GM19043 (cell line): ENCODE measurements at regions not wholly inside any gene's neighbourhood (a gene's known extent, or its start where the extent isn't known, plus 50 kb on each side); places are given as distances from the start of the nearest gene placed in this dataset.

Source experiments
- ATAC-seq: cut with Tn5 transposase; IDR thresholded peaks from one replicate; pipeline ENCODE4 v1.9.1; 2021; ENCODE audit warnings: low read depth; ENCODE audit not compliant: unreplicated experiment

GRCh38 chr22:48705917-48706605 is 1121.6 kb downstream of the BRD1 start:
- no peak for ATAC-seq

DNA sequence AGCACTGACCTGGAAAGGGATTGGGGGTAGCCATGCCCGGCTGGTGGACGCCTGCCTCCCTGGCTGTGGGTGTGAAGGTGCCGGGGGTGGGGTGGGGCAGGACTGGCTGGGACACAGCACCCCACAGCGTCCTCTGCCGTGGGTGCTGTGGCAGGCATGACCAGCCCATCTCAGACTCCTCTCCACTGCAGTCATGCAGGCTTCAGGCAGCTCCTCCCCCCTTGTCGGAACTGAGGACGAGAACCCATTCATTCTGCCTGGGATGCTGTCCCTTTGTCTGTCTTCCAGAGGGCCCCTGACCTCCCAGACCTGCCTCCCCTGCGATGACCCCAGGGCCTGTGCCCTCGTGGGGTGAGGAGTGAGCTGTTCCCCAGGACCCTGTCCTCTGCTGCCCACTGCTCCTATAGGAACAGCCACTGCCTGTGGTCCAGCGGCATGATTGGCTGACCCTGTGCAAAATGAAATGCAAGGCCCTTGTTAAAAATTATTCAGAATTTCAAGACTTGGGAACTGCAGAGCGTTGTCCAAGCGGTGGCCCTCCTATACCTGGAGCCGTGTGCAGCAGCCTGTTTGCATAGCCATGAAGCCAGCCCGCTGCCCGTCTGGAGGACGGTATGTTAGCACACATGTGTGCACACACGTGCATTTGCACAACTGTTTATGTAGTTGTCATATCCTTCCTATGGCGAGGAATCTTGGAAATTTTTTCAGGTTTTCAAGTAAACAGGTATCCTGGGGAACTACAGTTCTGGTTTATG is 1122.3 kb downstream of the BRD1 start:
- ATAC-seq, result no peak

DNA sequence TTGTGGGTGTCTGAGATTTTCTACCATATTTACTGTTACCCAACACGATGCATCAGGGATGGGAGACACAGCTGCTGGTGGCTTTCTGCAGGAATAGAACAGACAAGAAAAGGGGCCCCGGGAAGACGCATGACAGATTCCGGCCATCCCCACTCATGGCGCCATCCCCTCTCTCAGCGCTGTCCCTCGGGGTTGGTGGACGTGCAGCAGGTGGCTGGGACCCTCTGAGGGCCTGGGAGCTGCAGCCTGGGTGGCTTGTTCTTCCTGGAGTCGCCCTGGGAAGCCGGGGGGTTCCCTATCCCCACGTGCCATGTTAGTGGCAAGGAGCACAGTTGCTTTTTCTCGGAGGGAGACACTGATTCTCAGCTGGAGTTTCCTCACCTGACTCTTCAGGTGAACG is 1123.3 kb downstream of the BRD1 start:
- ATAC-seq, result no peak

DNA sequence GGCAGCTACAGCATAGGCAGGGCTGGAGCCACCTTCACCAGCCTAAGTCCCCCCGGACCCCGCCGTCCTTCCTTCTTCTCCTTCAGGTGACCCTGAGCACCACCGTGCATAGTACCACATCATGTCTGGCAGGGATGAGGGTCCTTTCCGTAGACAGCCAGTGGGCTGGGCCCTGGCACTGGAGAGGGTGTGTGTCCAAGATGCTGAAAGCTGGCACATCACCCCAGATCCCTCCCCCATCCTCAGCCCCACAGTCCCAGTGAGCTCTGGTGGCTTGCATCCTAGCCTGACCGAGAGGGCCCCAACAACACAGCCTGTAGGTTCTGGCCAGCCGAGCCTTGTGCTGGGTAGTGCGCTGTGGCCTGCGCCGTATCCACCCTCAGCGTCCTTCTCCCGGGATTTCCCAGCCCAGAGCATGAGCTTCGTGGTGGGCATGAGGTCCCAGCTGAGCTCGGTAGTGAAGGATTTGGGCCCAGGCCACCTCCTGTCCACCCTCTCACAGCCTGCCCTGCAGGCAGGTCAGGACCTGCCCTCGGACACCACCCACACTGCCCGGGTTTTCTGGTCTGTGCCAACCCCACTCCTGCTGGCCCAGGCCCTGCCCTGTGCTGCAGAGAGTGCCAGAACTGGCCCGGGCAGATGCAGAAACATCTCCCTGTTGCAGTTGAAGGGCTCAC is 1124.3 kb downstream of the BRD1 start:
- ATAC-seq, result no peak

- no peak for ATAC-seq
Observed at GRCh38 chr22:48702573-48703264, 1125.0 kb downstream of the BRD1 start.

DNA sequence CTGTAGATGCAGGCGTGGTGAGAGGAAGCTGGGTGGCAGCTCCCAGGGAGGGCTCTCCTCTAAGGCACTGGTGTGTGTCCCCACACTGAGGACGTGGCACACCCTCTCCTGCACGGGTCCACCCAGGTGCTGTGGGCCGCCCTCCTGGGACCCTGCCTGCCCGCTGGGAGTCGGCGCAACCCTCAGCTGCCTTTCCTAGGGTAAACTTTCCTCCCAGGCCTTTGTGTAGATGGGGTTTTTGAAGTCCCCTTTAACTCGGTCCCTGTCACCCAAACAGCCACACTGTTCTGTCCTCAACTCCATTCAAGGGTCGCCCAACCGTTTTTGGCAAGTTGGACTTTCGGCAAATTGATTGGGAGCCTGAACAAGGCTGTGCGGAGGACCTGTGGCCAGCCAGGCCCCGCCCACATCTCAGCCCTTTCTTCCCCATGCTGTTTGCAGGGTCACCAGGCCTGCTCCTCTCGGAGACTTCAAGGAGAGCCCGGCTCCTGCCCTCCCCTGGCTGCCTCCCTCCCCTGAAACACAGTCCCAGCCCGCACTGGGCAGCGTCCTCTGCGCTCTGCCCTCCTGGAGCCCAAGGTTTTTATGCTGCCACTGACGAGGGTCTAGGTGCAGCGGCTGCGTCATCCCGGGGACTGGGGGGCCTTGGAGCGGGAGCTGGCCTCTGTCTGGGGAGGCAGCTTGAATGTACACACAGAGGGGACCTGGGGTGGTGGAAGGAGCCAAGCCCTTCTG is 1126.2 kb downstream of the BRD1 start:
- ATAC-seq, result no peak

- no peak for ATAC-seq
Observed at GRCh38 chr22:48700566-48701295, 1126.9 kb downstream of the BRD1 start.

DNA sequence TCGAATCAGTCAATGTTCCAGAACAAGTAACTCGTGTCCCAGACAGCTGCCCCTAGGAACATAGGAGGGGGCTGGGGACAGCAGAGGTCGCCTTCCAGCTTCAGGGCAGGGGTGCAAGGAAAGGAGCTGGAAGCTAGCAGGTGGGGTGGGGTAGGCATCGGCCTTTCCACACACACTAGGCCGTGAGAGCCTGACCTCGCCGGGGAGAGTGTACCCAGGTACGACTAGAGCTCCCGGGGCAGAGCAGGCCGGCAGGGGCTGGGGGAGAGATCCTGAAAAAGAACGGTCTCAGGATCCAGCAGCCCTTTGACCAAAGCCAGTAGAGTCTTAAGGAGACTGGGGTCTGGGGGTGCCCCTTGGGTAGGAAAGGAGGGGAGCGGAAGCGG is 1127.5 kb downstream of the BRD1 start:
- ATAC-seq, result no peak

GRCh38 chr22:48699511-48699910 is 1128.2 kb downstream of the BRD1 start:
- no peak for ATAC-seq

- no peak for ATAC-seq
Observed at GRCh38 chr22:48698618-48699017, 1129.1 kb downstream of the BRD1 start.

DNA sequence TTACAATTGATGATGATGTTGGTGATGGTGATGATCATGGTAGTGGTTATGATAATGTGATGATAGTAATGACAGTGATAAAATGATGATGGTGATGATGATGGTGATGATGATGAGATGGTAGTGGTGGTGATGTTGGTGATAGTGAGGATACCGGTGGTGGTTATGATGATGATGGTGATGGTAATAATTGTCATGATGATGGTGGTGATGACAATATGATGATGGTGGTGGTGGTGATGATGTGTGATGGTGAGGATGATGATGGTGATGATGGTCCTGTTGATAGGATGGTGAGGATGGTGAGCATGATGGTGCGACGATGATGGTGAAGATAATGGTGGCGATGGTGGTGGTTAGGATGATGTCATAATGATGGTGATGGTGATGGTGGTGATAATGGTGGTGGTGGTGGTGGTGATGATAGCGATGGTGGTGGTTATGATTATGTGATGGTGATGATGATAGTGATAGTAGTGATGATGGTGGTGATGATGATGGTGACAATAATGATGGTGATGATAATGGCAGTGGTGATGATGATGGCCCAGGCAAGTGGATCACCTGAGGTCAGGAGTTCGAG is 1129.9 kb downstream of the BRD1 start:
- ATAC-seq, result no peak

DNA sequence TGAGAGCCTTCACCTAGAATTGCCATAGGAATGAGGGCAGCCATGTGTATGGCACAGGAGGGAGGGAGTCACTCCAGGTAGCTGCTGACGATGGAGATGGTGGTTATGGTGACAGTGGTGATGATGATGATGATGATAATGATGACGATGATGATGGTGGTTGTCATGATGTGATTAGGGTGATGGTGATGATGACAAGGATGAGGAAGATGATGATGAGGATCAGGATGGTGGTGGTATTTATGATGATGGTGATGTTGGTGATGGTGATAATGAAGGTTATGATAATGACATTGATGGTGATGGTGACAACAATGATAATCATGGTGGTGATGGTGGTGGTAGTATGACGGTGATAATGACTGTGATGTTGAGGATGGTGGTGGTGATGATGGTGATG is 1130.5 kb downstream of the BRD1 start:
- ATAC-seq, result no peak

DNA sequence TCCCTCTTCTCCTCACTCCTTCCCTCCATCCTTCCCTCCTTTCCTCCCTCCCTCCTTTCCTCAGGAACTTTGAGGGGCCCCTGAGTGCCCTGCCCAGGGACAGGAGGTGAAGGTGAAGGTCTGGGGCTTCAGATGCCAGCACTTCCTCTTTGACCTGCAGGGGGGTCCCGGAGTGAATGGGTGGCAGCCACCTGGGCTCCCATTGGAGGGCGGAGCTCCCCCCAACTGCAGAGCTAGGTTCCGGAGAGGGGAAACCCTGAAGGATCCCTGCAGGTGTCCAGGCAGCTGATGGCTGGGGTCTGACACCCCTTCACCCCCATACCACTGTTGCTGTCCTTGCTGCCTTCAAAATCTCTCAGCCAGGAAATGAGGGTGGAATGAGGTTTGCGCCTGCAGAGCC is 1131.3 kb downstream of the BRD1 start:
- no peak for ATAC-seq

- ATAC-seq, result no peak
Observed at GRCh38 chr22:48695731-48696305, 1131.9 kb downstream of the BRD1 start.

DNA sequence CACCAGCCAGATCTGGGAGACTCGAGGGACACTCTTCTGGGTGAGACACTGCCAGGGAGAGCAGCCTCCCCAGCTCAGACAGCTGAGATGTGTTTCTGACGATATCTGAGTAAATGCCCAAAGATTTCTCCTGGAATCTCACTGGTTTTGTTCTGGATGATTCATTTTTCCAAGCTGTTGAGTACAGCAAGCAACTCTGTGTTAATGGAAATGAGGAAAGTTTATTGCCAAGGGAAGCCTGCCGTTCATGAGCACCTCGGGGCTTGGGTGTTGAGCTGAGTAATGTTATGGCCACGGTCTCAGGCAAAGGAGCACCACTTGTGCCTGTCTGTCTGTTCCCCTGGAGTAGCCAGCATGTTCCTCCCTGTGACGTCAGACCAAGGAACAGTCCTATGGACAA is 1132.4 kb downstream of the BRD1 start:
- no peak for ATAC-seq

DNA sequence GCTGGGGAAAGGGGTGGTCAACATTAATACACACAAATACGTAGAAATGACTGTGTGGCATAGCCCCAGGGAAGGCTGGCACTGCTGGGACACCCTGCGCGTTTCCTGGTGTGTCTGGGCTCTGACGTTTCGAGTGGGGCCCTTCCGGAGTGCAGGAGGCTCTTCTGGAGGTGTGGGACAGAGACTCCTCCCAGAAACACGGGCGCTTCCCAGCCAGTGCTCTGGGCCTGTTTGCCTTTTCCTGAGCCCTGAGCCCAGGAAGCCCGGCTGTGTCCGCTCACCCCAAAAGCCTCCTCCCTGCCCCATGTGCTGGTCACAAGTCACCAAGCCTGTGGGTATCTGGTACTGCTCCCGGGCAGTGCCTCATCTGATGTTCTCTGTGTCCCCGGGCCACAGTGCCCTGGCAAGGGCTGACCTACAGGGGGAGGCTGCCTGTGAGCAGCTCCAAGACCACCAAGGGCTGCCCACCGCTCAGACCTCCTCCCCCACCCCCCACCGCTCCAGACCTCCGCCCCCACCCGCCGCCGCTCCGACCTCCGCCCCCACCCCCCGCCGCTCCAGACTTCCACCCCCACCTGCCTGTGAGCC is 1133.3 kb downstream of the BRD1 start:
- ATAC-seq, result no peak

DNA sequence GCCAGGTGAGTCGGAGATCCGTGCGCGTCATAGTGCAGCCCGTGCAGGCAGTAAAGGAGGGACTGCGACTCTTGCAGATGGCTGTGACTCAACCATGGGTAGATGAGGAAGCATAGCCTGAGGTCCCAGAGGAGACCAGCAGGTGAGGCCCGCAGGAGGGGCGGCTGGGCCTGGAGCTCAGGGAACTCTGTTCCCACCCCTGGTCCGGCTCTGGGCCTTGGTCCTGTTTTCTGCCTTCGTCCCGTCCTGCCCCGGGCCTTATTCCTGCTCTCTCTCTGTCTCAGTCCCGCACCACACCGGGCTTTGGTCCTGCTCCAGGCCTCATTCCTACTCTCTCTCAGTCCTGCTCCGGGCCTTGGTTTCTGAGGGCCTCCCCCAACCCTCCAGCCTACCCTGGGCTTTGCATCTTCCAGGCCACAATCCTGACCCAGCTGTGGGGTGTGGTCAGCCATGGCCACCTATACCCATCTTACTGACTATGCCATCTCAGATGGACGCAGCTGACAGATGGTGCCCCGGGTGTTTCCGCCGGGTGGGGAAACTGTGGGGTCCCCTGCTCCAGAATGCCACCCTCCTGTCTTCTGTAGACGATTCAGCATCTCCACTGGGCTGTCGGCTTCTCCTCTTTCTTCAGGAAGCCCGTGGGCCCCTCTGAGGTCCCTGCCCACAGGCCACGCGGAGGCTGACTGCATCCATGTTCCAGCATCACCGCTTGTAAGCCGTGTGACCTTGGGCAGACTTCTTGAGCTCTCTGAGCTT is 1134.1 kb downstream of the BRD1 start:
- ATAC-seq, result no peak

- no peak for ATAC-seq
Observed at GRCh38 chr22:48692734-48693376, 1134.8 kb downstream of the BRD1 start.
